ENCODE measurements at regions not wholly inside any gene's neighbourhood (a gene's known extent, or its start where the extent isn't known, plus 50 kb on each side); places are given as distances from the start of the nearest gene placed in this dataset.
"Not testable (repeated sequence)": the region's sequence is repeated elsewhere in the genome, so short reads cannot be mapped to it uniquely, and the experiment has no call there.

DNA sequence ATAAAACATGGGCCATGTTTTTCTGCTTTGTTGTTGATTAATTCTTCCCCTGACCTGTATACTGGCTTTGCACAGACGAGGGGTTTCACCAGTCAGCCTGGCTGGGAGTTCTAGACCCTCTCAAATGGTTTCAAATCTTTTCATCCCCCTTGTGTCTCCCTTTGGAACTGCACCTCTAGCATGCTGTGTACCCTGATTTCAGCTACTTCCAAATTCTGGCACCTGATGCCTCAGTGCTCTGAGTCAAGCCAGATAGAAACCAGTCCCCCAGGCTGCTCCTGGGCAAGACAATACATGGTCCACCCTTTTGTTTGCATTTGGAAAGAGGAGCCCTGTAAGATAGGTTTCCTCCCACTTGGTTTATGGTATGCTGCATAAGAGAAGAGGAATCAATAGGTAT lies 290.2 kb downstream of the BTBD3 start:
- no peak for DNase-seq

DNA sequence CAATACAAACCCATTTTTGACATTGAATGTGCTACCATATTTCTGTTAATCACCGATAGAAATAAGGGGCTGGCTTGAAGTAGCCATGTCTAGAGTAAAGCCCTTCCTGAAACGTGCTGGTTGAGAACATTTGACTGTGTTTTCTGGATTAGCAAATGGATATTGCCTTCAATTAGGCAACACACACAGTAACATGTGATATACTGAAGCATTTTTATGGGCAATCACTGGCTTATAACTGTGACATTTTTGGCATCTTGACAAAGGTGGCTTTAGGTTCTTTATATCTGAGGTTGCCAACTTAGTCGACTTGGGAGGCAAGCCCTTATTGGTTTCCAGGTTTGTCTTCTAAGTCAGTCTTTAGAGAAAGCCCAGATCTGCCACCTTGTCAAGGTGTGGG lies 292.9 kb downstream of the BTBD3 start:
- DNase-seq = no peak

DNA sequence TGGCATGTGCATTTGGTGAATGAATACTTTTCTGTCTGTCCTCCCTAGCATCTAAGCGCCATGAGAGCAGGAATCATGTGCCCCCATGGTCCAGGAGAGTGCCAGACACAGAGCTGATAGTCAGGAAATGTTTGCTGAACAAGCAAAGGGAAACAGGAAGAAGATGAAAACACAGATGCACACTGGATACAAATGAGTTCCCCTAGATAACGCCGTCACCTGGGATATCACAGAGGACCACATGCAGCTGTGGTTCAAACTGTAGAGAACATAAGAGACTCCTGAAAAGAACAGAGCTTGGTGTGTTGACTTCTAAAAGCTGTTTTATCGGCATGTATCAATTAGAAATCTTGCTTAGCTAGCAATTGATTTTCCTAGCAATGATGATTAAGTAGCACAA lies 293.7 kb downstream of the BTBD3 start:
- DNase-seq = no peak

DNA sequence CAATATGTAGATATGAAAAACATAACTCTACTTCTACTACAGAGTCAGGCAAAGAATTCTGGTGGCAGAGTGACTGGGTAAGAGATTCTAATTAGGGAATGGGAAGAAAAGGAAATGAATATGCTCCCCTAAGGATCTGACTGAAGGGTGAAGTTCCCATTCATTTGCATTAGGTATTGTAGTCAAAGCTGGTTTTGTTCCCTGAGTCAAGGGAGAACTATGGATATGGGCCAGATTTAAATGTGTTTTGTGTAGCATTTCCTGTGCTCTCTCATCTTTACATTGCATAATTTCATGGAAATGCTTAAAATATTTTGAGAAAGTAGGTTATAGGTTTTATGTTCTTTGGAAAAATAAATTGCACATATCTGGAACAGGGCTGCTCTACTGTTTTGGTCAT lies 299.7 kb downstream of the BTBD3 start:
- DNase-seq = no peak

DNA sequence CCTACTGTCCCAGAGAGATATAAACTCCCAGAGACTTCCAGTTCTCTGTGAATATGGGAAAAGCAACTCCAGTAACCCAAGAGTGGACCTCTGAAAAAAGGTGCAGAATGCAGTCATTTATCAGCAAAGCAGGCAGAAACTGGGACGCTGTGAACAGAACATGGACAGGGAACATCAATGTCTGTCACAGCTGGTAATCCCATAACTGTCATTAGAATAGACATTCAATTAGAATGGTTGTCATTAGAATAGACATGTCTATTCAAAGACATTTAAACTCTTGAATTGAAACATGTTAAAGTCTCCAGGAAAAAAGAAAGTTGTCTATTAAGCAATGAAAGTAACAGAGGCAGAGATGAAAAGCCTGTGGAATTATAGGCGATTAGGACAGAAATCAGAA lies 302.1 kb downstream of the BTBD3 start:
- no peak for DNase-seq

DNA sequence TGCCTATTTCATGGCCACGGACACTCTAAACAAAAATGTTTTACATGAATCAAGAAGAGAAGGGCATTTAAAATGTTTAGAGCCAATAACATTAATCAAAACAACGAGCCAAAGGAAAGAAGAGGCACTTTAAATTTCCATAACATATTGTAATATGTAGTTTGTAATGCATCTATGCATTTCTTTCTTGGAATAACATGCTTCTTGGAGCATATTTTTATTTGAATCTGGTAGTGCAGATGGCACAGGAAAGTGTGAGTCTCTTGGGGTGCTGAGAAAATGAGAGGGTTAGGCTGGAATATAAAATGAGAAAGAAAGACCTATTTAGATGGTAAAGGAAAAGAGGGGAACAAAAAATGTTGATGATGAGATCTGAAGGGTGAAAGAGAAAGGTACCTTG lies 305.4 kb downstream of the BTBD3 start:
- DNase-seq = no peak

DNA sequence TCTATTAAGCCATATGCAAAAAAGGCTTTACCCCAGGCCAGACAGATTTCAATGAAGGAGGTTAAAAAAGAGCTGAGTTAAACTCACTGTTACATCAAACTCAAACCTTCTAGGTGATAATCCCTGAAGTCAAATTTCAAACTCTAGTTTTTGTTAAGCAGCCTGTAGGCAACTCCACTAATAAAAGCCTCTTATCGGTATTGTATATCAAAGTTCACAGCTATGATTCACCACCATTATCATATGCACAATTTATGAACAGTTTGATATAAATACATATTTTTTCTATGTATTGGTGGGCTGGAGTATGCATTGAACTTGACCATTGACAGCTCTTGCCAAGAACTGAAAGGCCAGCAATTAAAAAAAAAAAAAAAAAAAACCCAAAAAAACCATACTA lies 308.2 kb downstream of the BTBD3 start:
- DNase-seq = no peak

DNA sequence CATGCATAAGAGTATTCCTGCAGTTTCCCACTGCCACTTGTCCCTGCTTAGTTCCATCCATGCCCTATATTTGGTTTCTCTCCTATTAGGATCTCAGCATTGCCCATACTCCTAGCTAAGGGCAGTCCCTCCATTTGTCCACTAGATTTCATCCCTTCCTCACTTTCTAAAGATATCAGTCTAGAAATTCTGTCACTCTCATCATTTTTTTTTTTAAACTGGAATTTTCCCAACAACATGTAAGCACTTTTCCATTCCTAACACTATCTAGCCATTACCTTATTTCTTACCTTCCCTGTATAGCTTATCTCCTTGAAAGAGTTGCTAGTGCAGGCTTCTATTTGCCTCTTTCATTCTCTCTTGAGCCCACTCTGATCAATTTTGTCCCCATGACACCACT lies 312.2 kb downstream of the BTBD3 start:
- no peak for DNase-seq

DNA sequence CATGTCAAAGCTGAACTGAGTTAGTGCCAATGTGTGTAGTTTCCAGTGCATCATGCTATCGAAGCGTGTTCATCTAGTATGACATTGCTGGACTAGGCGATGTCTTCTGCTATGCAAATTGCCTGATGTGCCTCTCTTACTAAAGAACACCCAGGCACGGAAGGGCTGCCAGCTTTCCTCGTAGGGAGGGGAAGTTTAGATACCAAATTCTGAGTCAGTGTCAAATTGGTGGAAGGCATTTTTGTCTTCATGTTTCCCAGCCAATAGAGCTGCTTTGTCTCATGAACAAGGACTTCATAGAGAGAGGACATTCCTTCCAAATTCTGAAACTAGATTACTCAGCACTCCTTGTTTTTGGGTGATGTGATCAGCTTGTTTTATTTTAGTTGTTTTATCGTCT lies 320.1 kb downstream of the BTBD3 start:
- DNase-seq = peak; percentile 75

DNA sequence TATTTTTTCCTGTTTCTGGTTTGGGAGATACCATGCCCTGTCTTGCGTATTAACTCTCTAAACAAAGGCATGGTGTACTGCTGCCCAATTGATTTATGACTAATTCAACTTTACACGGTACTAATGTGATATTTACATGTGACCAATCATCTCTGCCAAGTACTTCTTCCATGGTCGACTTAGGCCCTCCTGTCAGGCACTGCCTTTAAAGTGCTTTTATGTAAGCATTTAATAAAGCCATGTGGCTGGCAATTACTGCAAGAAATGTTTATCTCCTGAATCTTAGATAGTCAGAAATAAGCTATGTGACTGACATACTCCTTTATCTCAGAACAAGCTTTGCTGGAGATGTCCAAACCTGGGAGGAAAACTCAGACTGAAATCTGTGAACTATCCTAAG lies 323.4 kb downstream of the BTBD3 start:
- no peak for DNase-seq

DNA sequence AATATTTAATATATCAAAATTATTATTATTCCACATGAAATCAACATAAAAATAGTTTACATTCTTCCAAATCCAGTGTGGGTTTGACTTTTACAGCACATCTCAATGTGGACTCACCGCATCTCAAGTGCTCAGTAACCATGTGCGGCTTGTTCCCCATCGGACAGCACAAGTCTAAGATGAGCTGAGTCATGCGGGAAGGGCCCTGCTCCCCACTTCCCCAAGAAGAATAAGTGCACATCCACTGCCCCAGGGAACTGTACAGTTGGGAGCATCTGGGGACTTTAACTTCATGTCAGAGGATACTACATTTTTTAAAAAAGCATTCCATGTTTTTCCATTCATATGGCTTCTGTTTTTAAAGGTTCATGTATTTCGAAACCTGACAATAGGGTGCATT lies 325.6 kb downstream of the BTBD3 start:
- DNase-seq = no peak

DNA sequence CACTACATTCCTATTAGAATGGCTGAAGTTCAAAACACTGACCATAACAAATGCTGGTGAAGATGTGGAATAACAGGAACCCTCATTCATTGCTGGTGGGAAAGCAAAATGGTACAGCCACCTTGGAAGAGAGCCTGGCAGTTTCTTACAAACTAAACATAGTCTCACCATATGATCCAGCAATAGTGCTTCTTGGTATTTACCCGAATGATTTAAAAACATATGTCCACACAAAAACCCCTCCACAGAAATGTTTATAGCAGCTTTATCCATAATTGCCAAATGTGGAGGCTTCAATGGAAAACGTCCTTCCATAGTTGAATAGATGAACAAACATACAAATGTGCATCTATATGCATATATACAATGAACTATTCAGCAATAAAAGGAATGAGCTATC lies 330.8 kb downstream of the BTBD3 start:
- no peak for DNase-seq

DNA sequence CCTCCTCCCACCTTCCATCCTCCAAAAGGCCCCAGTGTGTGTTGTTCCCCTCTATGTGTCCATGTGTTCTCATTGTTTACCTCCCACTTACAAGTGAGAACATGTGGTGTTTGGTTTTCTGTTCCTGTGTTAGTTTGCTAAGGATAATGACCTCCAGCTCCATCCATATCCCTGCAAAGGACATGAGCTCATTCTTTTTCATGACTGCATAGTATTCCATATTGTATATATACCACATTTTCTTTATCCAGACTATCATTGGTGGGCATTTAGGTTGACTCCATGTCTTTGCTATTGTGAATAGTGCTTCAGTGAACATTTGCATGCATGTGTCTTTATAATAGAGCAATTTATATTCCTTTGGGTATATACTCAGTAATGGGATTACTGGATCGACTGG lies 333.0 kb downstream of the BTBD3 start:
- not testable (repeated sequence) for DNase-seq

DNA sequence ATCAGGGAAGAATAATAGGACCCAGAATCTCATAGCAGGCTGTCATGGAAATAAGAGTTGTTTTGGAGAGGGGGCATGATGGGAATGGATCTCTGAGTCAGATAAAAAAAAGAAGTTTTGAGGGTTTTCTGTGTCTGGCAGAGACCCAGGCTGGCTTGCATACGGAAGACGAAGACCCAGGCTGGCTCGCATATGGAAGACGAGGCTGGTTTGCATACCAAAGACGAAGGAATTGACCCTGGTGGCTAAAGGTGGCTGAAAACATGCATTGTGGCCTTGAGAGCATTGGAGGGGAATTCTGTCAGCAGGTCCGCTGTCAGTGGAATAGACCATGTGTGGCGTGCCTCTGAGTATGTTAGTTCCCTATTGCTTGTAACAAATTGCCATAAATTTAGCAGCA lies 335.1 kb downstream of the BTBD3 start:
- DNase-seq = no peak

DNA sequence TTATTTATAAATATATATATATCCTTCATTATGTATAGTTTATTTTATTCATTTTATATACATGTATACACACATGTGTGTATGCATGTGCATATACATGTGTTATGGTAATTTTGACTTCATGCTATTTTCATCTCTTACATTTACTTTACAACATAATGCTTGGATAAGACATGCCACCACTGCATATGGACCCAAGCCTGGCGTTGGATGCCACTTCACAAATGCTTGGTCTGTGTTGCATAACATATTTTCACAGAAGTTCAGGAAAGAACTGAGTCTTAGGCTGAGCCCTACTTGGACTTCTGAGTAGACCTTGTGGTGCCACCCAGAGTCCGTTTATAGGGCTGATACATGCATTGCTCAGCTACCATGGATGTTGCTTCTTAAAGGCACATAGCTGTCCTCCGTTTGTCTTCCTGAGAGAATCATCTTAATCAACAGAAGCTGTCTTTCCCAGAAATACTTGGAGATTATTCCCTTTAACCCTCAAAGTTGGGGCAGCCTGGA lies 337.8 kb downstream of the BTBD3 start:
- DNase-seq = no peak

DNA sequence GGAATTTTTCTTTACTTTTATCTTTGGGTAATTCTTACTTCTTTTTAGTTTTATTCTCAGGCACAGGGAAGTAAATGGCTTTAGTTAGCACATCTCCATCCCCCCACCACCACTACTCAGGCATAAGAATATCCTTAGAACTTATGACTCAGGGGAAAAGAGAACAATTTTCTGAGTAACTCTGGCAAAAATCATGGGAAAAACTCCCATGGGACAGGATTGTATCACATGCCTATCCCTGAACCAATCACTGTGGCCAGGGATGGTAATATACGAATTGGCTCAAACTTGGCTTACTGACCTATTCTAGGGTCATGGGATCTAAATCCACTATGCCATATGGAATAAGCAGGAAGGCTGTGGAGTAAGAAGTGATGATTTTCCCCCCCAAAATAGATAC lies 339.1 kb downstream of the BTBD3 start:
- DNase-seq = no peak

DNA sequence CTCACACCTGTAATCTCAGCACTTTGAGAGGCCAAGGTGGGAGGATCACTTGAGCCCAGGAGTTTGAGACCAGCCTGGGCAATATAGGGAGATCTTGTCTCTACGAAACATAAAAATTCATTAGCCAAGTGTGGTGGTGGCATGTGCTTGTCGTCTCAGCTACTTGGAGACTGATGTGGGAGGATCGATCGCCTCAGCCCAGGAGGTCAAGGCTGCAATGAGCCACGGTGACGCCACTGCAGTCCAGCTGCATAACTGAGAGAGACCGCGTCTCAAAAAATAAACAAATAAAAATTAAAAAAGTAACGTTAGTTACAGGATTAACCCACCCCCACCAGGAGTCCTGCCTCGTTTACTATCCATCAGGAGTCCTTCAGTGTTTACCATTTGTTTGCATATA lies 345.1 kb downstream of the BTBD3 start:
- DNase-seq = no peak

DNA sequence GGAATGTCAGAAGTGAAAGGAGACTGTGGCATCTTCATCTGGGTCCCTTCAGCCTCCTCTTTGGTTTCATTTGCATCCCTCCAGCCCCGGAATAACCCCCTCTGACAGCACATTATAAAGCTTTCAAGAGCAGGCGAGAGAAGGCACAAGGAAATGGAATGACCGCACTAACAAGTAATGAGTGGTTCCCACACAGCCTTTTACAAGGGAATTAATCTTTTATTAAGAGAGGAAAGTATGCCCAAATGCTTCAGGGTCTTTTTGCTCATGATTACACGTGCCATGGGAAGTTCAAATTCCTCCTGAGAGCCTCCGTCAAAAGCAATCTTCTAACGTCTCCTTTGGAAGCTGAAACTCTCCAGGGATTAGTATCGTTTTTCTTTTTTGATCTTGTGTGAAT lies 347.0 kb downstream of the BTBD3 start:
- DNase-seq = no peak

DNA sequence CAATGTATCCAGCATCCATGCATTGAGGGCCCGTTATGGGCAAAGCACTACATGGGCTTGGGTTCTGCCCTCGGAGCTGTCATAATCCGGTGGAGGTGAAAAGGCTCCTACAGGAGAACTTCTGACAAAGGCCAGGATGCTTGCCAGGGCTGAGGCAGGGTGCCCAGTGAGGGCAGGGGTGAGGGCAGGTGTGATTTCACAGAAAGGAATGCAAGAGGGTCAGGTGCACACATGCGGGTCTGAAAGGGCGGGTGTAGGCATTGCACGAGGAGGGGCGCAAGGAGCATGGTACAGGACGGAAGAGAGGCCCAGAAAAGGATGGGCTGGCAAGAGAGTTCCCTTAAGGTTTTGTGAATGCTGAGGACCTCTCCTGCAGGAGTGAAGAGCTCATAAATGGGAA lies 348.0 kb downstream of the BTBD3 start:
- no peak for DNase-seq

DNA sequence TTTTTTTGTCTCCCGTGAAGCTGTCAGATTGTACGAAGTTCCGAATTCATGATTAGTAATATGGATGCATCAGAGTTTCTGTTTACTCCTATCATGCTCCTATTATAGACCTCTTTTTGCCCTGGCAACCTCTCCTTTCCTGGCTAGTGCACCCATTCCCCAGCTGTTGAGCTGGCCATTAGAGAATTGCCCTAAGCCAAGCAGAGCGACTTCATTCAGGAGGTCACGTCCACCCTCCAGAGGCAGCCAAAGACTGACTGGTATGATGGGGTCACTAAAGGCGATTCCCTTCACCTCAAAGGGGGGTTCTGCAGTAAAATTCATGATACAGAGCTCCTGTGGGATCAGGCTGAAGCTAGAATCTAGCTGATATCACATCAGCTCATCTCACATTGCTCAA lies 351.9 kb downstream of the BTBD3 start:
- no peak for DNase-seq

DNA sequence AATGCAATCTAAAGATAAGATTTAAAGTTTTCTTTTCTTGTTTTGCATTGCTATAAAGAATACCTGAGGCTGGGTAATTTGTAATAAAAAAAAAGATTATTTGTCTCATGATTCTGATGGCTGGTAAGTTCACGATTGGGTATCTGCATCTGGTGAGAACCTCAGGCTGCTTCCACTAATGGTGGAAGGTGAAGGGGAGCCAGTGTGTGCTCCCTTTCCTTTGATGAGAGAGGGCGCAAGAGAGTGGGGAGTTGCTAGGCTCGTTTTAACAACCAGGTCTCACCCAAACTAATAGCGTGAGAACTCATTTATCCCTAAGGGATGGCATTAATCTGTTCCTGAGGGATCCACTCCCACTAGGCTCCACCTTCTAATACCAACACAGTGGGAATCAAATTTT lies 353.2 kb downstream of the BTBD3 start:
- no peak for DNase-seq

DNA sequence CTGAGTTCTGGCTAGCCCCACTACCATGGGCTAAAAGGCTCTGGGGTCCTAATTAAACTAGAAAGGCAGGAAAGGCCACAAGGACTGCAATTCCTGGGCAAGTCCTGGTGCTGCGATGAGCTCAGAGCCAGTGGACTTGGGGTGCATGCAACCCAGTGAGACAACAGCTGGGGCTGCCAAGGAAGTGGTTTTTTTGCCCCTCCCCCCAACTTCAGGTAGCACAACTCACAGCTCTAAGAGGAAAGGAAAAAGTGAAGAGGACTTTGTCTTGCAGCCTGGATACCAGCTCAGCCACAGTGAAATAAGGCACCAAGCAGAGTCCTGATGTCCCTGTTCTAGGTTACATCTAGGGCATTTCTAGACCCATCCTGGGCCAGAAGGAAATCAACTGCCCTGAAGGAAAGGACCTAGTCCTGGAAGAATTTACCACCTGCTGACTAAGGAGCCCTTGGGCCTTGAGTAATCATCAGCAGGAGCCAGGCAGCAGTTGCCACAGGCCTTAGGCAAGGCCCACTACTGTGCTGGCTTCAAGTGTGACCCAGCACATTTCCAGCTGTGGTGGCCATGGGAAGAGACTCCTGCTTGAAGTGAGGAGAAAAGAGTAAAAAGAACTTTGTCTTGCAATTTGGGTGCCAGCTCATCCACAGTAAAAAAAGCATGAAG lies 358.4 kb downstream of the BTBD3 start:
- no peak for DNase-seq

DNA sequence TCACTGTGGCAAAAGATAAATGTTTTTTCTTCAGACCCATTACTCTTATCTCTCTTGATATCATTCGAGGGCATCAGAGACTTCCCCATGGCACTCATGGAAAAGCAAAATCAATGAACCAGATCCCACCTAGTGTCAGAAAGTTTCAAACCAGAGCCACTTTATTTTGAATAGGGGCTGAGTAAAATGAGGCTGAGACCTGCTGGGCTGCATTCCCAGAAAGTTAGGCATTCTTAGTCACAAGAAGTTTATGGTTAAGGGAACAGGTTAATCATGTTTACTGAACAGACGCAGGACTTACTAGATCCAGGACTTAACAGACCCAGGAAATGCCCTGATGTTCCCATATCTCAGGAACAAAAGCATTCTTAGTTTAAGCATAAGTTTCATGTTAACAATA lies 369.9 kb downstream of the BTBD3 start:
- no peak for DNase-seq

DNA sequence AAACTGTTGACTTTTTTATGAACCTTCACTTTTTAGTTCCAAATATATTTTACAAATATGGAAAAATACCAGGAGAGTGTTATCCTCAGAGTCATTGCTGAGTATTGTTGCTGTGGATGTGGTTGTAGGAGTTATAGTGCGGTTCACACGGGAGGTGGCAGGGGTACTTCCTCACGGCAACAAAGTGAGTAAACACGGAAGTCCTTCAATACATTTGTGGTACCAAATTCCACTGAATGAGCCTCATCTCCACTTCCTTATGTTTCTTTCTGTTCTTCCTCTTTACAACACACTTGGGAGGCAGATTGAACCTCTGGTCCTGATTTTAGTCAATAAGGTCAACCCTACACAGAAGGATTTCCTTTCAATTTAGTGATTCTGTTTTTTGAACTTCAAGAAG lies 371.8 kb downstream of the BTBD3 start:
- DNase-seq = no peak

DNA sequence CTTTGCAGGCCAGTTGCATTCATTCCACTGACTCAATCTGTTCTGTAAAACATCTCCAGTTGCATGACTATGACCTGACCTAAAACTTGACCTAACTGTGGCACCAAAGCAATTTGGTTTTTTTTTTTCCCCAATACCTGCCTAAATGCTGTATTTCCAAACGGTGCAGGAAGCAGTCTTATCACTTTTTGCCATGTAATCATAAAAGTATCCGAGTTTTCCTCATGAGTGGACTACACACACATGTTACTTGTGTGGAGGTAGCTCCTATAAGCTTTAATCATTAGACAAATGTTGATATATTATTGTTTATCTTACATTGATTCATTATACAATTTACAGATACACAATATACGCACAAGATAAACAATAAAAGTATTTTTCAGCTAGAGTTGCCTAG lies 373.7 kb downstream of the BTBD3 start:
- no peak for DNase-seq

All from occipital lobe (tissue), 1 donor.